HG02981 (cell line): ENCODE measurements at regions not wholly inside any gene's neighbourhood (a gene's known extent, or its start where the extent isn't known, plus 50 kb on each side); places are given as distances from the start of the nearest gene placed in this dataset.
A peak's percentile ranks its signal among the peaks of the same experiment; 100 is the strongest.
"Not testable (repeated sequence)": the region's sequence is repeated elsewhere in the genome, so short reads cannot be mapped to it uniquely, and the experiment has no call there.

Experiments
- ATAC-seq: cut with Tn5 transposase; IDR thresholded peaks from one replicate; pipeline ENCODE4 v1.9.1; 2021; ENCODE audit warnings: mild to moderate bottlenecking, moderate library complexity; ENCODE audit not compliant: unreplicated experiment

- peak; percentile 84 for ATAC-seq
Observed at GRCh38 chr14:38721822-38722431, 381.1 kb downstream of the SEC23A start.

DNA sequence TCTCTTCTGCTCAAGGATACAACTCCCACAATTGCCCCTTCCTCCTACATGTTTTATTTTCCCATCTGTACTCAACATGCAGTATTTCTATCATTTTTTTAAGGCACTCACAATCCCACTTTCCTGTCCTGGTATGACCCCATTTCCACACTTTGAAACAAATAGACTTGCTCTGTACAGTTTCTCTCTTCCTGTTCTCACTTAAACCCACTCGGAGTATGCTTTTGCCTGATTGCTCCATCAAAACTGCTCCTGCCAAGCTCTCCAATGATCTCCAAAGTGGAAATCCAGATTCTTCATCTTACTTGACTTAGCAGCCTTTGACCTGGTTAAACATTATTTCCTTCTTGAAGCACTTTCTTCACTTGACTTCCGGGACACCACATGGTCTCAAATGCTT lies 384.5 kb downstream of the SEC23A start:
- ATAC-seq: no peak

GRCh38 chr14:38716926-38717325 lies 386.1 kb downstream of the SEC23A start:
- ATAC-seq: no peak

DNA sequence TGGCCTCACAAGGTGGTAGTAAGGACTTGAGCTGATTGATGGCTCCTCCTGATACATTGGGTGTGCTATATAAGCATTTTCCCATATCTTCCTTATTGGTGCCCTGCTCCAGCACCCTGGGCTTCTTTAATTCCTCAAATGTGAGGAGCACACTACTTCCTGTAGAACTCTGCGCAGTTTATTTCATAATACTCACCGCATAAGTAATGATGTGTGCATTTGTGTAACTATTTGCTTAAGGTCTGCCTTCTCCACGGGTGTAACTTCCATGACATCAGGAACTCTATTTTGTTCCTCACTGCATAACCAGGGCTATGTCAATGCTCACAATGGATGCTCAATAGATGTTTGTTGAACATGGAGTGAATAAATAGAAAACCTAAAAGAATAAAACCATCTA lies 392.2 kb downstream of the SEC23A start:
- no peak for ATAC-seq

DNA sequence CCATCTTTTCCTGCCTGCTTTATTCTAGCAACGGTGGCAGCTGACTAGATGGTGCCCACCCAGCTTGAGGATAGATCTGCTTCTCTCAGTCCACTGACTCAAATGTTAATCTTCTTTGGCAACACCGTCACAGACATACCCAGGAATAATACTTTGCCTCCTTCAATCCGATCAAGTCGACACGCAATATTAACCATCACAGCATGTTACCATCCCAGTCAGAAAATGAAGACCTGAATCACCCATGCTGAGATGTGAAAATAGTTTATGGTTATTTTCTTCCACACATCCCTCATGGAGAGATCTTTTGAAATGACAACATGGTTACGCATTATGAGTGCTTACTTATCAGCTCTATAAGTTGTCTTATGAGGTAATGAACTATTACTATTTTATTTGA lies 392.8 kb downstream of the SEC23A start:
- no peak for ATAC-seq

DNA sequence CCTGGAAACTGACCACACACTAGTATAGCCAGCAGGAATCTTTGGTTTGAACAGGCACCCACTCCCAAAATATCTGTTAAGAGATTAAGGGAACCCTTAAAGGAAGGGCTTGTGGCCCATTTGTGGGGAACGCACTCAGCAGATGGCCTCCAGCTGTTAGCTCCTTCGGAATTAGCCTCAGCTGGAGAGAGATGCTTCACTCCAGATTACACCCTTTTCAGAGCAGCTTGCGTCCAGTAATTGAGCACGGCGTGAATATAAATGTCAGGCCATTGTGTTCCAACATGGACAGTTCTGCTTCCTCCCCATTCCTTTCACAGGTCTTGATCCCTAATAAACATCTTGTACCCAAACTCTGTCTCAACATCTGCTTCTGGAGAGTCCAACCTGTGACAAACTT lies 397.8 kb downstream of the SEC23A start:
- ATAC-seq: no peak

- ATAC-seq: no peak
Observed at GRCh38 chr14:38704220-38704619, 398.8 kb downstream of the SEC23A start.

DNA sequence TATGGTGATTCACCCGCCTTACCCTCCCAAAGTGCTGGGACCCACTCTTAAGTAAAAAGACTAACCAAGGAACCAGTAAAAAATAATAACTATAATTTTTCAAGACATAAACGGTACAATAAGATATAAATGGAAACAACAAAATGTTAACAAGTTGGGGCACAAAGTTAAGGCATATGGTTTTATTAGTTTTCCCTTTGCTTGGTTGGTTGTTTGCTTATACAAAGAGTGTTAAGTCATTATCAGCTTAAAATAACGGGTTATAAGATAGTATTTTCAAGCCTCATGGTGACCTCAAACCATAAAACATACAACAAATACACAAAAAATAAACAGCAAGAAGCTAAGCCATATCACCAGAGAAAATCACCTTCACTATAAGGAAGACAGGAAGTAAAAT lies 406.1 kb downstream of the SEC23A start:
- no peak for ATAC-seq

GRCh38 chr14:38693423-38693822 lies 409.6 kb downstream of the SEC23A start:
- ATAC-seq: no peak

DNA sequence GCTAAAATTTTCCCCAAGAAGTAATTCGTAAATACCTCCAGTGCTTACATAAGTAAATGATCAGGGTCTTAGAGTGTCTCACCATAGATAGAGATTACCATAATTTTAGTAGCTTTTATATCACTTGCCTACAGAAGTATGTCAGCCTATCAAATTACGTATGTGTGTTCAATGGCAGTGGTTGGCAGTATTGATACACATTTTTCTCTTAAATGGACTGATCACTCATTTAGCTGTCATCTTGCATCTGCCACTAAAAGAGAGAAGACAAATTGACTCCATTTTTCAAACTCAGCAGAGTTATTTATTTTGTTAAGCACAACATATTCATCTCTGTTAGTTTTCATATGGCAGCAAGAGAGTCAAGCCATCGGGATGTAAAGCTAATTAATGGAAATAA lies 413.1 kb upstream of the CLEC14A start:
- no peak for ATAC-seq

DNA sequence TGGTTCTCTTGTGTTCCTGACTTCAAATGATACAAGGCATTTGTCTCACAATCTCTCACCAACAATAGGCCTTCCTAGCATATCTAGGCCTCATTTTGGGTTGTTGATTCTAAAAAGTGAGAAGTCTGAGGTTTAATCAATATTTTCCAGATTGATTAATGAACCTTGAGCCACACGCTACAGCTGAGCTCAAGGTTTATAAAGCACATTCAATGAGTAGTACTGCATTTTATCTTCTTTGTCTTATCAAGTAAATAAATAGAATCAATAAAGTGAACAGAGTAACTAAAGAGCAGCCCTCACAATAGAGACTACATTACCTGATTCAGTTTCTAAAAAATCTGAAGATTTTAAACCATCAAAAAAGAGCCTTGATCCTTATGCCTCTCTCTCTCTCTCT lies 407.5 kb upstream of the CLEC14A start:
- no peak for ATAC-seq

DNA sequence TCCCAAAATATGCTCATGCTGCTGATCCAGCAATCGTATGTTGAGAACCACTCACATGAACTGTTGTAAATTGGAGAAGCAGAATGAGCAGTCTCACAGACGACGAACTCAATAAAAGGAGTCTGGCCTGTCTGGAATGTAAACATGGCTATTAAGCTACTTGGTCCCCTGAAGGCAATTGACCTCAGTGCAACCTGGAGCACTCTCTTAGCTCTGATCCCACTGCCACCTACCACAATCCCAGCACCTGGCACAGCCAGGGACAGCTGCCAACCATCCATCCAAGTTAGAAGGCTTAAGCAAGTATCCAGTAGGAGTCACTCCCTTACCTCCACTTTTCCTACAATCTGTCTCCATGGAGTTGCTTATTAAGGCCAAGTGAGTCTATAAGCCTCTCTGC lies 406.9 kb upstream of the CLEC14A start:
- no peak for ATAC-seq

DNA sequence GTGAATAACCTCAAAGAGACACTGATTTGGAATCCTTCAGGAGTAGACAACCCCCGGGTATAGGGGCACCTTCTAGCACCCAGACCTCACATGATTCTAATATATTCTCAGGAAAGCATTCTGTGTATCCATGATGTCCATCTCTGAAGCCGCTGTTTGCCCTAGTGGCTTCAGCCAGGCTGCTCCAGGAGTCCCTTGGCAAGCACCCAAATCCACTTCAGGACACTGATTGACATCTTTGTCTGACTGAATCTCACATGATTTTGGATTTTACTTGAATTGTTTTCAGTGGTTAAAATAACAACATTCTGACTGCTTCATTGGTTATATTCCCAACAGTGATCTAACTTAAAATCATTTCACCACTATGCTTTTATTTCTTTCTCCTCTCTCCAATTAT lies 390.5 kb upstream of the CLEC14A start:
- ATAC-seq: no peak

- not testable (repeated sequence) for ATAC-seq
Observed at GRCh38 chr14:38634913-38635312, 379.0 kb upstream of the CLEC14A start.

GRCh38 chr14:38629412-38629811 lies 373.5 kb upstream of the CLEC14A start:
- ATAC-seq: no peak

- no peak for ATAC-seq
Observed at GRCh38 chr14:38627163-38627562, 371.3 kb upstream of the CLEC14A start.

GRCh38 chr14:38623661-38624060 lies 367.8 kb upstream of the CLEC14A start:
- ATAC-seq: no peak

DNA sequence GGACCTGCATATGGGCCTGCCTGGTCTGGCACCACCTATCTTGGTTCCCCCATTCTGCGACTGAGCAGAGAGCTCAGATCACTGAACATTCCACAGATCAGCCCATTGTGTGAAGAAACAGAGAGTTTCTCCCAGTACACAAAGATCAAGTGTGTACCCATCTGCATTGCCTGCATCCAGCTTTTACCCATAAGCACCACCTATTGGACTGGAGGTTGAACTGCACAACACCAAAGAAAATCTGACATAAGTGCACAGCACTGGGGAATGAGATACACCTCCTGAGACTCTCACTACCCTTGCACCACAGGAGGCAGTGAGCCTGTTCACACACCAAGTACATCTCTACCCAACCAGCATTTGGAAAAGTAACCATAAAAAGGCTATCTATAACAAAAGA lies 362.6 kb upstream of the CLEC14A start:
- ATAC-seq: no peak

- ATAC-seq: no peak
Observed at GRCh38 chr14:38616959-38617358, 361.1 kb upstream of the CLEC14A start.

DNA sequence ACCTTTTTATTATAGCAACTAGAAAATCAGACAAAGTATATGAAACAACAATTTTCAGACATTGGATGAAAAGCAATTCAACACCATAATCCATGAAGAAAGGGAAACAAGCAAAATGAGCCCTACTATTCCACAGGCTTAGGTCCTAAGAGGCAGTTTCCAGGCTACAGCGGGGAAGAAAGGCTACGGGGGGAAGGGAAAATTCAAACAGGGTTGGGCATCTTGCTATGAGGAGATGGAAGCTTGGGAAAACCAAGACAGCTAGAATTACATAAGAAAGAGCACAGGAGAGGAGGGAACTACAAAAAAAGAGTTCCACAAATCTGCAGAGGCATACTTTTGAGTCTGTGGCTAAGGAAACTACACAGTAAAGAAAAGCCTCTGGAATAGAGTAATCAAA lies 356.0 kb upstream of the CLEC14A start:
- ATAC-seq: no peak

- no peak for ATAC-seq
Observed at GRCh38 chr14:38608244-38608643, 352.4 kb upstream of the CLEC14A start.

DNA sequence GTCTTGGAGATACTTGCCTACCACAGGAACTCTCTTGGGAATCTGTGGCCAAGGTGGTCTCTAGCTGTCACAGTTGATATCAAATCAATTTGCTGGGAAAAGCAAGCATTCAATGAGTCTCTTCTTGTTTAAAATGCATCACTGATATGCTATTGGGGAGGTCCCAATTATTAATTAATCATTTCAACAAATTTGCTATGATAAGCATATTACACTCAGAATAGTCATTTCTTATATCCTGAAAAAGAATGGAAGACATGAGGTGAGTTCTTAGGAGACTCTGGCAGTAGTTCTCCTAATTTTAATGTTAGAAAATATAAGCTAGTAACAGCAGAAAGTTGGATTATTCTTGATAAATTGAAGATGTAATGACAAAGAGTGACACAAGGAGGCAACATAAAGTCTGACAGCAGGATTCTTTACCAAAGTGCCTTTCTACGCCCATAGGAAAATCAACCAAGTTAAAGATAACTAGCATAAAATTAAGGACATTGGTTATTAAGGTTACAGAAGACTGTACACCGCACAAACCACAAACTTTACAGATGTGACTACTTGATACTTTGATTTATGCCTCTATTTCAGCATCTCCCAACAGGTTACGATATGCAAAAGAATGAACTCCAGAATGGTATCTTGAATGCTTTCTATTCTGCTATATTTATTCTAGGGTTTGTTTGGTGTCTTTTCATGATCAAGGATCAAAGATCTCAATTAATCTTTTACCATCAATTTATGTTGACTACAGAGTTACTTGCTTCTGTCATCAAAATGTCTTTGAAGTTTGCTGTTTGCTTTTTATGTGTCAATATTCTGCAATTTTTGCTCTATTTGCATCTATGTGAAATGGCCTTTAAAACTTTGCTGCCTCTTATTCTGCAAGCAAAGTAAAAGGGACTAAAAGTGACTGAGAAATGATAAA lies 349.6 kb upstream of the CLEC14A start:
- no peak for ATAC-seq
